HG03159 (cell line): ENCODE measurements at regions not wholly inside any gene's neighbourhood (a gene's known extent, or its start where the extent isn't known, plus 50 kb on each side); places are given as distances from the start of the nearest gene placed in this dataset.
"Not testable (repeated sequence)": the region's sequence is repeated elsewhere in the genome, so short reads cannot be mapped to it uniquely, and the experiment has no call there.

Source experiments
- ATAC-seq: cut with Tn5 transposase; IDR thresholded peaks from one replicate; pipeline ENCODE4 v1.9.1; 2021; ENCODE audit warnings: mild to moderate bottlenecking, moderate library complexity; ENCODE audit not compliant: unreplicated experiment

DNA sequence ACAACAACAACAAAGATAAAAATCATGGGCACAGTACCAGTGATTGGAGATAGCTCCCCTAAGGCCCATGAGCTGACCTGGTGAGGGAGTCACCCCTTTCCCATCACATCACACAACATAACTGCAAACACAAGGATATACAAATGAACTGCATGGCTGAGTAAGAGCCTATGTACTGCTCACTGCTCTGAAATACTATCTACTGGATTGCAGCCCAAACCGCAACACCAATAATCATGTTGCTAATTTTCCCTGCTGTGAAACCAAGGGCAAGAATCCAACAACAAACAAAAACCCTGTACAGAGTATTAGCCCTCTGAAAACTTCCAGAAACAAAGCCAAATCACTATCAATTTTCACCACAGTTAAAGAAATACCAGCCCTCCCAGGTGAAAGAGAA is 1893.2 kb downstream of the PCDH9 start:
- no peak for ATAC-seq

DNA sequence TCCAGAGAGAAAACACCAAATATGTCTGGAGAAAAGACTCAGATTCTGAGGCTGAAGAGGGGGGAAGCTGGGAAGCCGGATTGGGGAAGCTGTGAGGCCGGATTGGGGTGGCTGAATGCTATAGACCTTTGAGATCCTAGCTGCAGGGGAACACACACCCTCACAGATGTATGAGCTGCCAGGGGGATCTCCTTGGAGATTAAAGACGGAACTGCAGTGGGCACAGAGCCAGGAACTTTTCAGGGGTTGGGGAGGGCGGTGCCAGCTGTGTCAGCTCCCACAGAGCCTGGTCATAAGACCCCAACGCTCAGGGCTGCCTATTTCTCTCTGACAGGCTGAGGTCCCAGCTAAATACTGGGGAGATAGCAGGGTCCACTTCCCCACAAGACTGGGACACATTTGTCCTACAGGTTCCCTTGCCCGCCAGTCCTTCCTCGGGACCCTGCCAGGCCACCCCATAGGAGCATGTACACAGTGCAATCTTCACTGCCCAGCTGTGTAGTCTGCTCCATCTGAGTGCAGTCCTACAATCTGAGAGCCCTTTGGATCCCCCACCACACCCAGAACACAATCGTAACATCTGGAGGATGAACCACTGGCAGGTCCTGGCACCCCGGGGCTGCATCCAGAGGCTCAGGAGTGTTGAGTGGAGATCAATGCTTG is 1893.9 kb downstream of the PCDH9 start:
- ATAC-seq = no peak

DNA sequence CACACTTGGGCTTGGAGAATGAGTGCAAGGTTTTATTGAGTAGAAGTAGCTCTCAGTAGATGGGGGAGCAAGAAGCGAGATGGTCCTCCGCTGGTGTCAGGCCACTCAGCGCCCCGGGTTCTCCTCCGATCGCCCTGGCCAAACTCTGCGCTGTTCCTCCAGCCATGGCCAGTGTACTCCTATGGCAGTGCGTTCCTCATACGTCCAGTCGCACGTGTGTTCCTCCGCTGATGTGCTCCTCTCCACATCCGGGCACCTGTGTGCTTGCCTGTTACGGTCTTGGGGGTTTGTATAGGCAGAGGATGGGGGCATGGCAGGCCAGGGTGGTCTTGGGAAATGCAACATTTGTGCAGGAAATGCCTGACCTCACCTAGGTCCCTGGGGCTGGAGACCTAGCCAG is 1899.4 kb downstream of the PCDH9 start:
- no peak for ATAC-seq

DNA sequence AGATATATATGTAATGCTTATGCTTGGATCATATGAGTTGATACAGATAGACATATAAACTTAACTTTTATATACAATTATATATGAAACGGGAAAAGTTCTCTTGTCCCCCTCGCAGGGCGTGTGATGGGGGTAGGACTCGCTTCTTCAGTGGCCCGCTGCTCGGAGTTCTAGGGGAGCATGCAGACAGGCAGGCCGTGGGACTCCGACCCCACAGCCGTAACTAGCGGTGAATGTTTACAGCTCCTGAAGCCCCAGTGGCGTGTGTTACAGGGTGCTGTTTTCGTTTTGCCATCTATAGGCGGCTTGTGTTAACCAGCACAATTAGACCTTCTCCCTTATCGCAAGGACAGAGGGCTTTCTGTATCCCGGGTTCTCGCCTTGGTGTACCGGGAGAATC is 1899.8 kb downstream of the PCDH9 start:
- ATAC-seq = no peak

DNA sequence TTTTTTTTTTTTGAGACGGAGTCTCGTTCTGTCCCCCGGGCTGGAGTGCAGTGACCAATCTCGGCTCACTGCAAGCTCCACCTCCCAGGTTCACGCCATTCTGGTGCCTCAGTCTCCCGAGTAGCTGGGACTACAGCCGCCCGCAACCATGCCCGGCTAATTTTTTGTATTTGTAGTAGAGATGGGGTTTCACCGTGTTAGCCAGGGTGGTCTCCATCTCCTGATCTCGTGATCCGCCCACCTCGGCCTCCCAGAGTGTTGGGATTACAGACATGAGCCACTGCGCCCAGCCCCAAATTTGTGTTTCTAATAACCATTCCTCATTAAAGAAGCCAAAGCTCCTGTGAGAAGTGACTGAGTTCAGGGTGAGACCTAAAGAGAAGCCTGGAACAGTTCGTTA is 1906.9 kb downstream of the PCDH9 start:
- ATAC-seq = not testable (repeated sequence)

DNA sequence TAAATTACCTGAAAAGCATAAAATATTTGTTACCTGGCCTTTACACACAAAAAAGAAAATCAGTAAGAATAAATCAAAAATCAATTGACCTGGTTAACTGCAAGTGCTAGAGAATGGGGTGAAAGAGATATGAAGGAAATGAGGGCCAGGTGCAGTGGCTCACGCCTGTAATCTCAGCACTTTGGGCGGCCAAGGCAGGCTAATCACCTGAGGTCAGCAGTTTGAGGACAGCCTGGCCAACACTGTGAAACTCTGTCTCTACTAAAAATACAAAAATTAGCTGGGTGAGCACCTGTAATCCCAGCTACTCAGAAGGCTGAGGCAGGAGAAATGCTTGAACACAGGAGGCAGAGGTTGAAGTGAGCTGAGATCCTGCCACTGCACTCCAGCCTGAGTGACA is 1908.7 kb downstream of the PCDH9 start:
- not testable (repeated sequence) for ATAC-seq

DNA sequence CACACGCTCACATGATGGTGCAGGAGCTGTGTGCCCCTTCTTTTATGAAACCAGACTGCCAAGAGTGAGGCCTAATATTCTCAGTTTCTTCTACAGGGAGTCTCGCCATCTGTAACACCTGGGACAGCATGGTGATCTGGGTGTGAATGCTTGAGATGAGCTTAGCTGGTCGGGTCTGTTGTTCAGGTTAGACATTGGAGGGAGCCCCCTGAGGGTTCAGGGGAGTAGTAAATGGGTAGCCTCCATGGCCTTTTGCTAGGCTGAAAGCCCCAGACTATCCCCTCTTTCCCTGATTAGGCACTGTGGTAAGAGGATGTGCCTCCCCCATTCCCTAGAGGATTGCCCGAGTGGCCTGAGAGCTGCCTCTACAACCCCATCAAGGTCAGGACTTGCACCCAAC is 1916.1 kb downstream of the PCDH9 start:
- ATAC-seq = no peak

DNA sequence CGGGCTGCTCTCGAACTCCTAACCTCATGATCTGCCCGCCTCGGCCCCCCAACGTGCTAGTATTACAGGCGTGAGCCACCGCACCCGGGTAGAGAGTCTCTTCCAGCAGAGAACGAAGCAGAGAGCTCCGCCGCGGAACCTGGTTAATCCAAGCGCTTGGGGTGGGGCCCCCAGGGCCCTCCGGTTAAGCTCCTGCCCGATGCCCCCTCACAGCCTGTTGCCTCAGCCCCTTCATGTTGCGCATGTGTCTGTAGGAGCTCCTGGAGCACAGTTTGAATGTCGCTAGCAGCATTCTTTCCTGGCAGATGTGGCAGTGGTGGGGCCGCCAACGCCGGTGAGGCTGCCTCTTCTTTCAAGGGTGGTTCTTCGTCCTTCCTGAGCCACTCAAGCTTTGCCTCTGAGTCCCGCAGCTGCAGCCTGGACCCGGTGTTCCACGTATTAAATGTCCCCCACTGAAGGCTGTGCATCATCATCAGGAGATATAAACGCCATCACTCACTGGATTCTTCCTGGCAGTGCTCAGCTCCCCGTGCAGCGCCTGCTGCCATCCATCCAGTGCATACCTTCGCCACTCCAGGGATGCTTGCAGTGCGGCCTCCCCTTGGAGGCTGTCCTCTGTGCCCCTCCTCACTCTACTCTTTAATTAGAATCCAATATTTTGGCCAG is 1919.3 kb downstream of the PCDH9 start:
- ATAC-seq = no peak

DNA sequence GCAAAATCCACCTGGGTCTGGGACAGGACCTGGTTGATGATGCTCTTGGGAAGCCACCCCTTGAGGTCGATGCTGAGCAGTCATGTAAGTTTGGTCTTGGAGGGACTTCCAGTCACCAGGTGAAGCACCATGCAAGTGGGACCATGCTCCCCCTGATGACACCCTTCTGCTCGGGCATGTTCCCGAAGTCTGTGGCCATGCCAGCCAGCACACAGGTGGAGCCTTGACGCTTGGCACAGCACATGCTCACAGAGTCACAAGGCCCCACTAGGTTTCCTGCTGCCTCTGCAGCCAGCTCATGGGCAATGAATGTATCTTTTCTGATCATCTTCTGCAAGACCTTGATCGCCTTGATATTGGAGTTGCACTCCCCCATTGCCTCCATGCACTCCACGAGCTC is 1920.2 kb downstream of the PCDH9 start:
- ATAC-seq = no peak

DNA sequence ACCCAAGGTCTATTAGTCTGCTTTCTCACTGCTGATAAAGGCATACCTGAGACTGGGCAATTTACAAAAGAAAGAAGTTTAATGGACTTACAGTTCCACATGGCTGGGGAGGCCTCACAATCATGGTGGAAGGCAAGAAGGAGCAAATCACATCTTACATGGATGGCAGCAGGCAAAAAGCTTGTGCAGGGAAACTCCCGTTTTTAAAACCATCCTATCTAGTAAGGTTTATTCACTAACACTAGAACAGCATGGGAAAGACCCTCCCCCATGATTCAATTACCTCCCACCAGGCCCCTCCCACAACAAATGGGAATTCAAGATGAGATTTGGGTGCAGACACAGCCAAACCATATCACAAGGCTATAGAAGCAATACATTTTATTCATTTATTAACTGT is 1921.4 kb downstream of the PCDH9 start:
- ATAC-seq = not testable (repeated sequence)

DNA sequence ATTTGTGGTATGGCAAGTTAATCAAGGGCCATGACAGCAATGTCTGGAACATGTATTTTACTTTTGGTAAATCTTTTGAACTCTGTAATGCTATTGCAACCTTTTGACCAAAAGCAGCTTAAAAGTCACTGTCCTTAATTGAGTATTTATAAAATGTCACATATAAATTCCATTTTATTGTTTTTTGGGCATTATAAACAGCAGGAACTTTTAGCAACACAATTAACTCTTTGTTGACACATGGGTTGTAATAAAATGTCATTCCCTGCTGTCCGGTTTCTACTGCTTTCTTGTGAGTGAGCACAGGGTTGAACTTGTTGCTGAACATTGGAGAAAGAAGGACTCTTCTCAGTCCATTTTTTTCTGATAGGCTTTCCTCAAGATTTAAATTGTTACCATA is 1923.1 kb downstream of the PCDH9 start:
- no peak for ATAC-seq

DNA sequence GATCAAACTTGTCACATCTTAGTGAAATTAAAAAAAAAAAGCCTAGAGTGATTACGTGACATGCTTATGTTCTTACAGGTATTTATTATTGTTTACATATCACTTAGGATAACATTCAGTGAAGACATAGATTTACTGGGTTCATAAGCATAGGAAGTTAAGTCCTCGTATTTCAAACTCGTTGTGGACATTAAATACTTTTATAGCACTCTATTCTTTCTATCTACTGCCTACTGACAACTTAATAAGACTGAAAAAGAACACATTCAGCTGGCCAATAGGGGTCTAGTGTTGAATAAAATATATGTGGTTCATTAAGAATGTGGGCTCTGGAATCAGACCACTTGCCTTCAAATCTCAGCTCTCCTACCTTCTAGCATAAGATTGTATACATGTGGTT is 1927.4 kb downstream of the PCDH9 start:
- no peak for ATAC-seq

DNA sequence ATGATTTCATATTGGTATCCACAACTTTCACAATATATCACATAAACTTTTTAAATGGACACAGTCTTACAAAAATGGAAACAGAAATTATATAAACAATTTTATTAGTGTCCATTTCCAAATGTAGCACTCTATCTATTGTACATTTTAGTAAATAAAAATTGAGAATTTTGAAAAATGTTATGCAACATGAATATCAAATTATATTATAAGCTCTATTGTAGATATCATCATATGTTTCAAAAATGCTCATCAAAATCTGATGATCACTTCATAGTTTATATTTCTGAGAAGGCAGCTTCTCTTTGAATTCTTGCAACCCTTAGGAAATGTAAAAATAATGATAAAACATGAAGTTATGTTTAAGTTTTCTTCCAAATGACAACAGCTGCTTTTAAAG is 1928.6 kb downstream of the PCDH9 start:
- ATAC-seq = no peak

DNA sequence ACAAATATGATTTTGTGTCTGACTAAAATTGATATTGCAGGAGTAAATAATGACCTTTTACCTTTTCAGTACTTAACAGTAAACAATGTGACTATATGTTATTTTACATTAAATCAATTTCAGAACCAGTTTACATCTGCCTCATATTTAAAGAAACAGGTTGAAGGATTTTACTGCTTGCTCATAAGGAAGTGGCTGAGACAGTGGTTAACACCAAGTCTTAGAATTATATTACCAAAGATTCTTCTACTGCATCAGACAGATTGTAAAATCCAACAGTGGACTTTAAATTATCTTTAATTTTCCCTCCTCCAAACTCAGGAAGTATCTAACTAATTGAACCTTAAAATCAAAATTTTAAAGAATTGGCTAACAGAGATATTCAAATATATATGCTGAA is 1929.9 kb downstream of the PCDH9 start:
- no peak for ATAC-seq

DNA sequence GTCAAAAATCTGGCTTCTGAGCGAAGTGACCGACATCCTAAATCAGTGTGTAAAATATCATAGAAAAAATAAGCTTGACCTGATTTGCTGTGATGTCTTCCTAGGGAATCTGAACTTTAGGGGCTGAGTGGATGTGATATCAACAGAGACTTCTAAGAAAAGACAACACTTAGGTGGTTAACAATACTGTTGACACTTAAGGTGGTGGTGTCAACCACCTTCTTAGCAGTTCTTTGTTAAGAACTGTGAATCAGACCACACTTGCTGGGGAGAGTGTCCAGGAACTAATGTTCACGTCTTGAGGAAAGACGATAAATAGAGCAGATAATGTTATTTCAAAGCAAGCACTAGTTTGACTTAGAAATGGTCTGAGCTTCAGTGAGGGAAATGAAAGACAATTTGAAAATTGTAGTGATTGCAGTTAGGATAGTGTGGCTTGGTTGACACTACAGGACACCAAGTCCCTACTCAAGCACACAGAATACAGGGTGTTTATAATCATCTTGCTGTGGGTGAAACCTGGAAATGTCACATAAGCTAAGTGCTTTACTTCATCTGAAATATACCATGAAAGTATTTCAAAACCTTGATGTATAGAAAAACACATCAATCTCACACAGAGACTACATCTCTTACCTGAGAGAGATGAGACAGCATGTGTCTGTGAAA is 1936.5 kb downstream of the PCDH9 start:
- ATAC-seq = no peak

DNA sequence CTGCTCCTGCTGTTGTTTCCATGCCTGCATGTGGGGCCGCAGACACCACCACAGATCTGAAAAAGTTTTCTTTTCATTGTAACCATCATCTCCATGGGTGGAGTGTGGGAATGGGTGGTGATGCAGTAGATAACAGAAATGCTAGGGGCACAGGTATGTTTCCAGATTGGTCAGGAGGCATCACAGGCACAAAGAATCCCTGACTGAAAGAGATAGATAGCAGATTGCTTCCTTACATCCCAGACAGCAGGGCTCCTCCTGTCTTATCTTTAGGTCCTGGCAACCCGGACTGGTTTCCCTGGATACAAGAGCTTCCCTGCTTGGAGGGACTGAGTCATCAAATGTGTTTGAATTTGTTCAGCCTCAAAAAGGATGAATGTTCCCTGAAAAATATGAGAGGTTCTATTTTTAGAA is 1937.6 kb downstream of the PCDH9 start:
- no peak for ATAC-seq

DNA sequence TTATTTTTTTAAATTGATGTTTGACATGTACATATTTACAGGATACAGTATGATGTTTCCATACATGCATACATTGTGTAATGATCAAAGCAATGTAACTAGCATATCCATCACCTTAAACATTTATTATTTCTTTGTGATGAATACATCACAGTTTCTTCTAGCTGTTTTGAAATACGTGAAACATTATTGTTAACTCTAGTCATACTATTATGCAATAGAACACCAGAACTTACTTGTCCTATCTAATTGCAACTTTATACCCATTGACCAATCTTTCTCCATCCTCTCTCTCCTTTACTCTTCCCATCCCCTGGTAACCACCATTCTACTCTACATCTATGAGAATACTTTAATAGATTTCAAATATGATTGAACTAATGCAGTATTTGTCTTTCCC is 1942.7 kb downstream of the PCDH9 start:
- no peak for ATAC-seq

DNA sequence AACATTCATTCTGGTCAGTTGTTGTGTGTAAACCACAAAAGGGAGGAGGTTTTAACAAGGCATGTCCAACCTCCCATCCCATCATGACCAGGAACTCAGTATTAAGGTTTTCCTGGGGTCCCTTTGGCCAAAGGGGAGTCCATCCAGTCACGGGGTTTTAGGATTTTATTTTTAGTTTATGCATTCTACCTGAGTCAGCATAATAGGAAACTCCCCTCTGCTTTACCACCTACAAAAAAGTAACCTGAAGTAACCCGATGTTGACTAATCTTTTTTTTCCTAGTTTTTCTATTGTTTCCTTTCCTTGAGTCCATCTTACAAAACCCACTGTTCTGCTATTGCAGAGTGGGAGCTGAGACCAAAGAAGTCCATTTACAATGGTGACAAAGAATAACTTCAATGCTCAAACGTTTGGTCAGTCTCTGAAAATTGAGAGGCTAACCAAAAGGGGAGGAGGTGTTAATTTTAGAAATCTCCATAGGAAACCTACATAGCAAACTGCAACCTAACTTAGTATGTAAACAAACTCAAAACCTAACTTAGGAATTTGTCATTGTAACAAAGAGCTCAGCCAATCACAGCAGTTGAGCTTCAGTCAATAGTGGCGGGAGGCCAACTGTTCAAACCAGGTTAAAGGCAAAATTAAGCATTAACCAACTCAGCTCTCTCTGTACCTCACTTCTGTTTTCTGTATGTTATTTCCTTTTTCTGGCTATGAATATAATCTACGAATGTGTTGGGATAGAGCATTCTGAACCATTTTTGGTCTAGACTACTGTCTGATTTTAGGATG is 1954.1 kb downstream of the PCDH9 start:
- no peak for ATAC-seq

DNA sequence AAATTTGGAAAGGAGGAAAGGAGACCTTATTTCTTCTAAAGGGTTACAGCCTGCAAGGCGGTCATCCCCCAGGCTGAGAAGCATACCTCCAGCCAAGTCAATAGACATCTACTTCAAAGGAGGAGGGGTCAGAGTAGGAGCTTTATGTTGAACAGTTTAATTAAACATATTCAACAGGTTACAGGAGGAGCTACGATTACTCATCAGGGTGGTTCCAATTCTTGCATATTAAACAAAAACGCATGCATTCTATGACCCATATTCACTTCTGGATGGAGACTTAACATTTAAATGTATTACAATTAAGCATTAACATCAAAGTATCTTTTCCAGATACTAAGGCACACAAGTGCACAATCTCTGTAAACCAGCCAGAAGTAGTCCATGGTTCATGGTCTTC is 1955.0 kb downstream of the PCDH9 start:
- no peak for ATAC-seq

DNA sequence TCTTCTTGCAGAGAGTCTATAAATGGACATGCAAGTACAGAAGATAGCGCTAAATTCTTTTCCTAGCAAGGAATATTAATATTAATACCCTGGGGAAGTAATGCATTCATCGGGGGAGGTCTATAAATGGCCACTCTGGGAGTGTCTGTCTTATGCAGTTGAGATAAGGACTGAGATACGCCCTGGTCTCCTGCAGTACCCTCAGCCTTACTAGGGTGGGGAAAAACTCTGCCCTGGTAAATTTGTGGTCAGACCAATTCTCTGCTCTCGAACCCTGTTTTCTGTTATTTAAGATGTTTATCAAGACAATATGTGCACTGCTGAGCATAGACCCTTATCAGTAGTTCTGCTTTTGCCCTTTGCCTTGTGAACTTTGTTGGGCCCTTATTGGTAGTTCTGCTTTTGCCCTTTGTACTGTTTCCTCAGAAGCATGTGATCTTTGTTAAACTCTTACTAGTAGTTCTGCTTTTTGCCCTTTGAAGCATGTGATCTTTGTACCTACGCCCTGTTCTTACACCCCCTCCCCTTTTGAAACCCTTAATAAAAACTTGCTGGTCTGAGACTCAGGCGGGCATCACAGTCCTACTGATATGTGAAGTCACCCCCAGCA is 1956.2 kb downstream of the PCDH9 start:
- ATAC-seq = not testable (repeated sequence)

DNA sequence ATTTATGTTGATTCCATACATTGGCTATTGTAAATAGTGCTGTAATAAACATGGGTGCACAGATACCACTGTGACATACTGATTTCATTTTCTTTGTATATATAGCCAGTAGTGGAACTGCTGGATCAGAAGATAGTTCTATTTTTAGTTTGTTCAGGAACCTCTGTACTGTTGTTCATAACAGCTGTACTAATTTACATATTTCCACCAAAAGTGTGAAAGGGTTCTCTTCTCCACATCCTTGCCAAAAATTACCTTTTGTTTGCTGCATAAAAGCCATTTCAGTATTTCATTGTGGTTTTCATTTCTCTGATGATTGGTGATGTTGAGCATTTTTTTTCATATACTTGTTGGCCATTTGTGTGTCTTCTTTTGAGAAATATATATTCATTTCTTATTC is 1962.1 kb downstream of the PCDH9 start:
- no peak for ATAC-seq
